GM12878 (cell line): ENCODE measurements at regions not wholly inside any gene's neighbourhood (a gene's known extent, or its start where the extent isn't known, plus 50 kb on each side); places are given as distances from the start of the nearest gene placed in this dataset.

Source experiments
- ATAC-seq: fragments of 200-7000 bp; cut with Tn5 transposase; 3 replicates; pipeline ENCODE4 v1.9.1; 2020; ENCODE audit warnings: mild to moderate bottlenecking, moderate library complexity
- BruUV-seq: library from RNA; stranded (reverse); fragments of 400-500 nt; replicated peaks from 2 replicates; lab custom pipeline; 2021; lab: Mats Ljungman, UMichigan
- CTCF ChIA-PET: fragments of 300-600 bp; sonication (Branson Sonifier 250); formaldehyde crosslinking; extraction: SDS; loops from one replicate; lab custom pipeline; 2021; ENCODE audit warnings: inconsistent platforms; lab: Yijun Ruan, JAX
- POLR2A ChIA-PET: fragments of 350-600 bp; formaldehyde crosslinking; extraction: SDS; loops from one replicate; lab custom pipeline; 2021; ENCODE audit warnings: inconsistent platforms; lab: Charles Lee
- RAD21 ChIA-PET: fragments of 300-600 bp; sonication (Branson Sonifier 250); formaldehyde crosslinking; loops from one replicate; lab custom pipeline; 2023; ENCODE audit warnings: antibody characterized with exemption; ENCODE audit not compliant: unreplicated experiment; lab: Charles Lee
- SMC1A ChIA-PET: fragments of 300-600 bp; sonication (Branson Sonifier 250); formaldehyde crosslinking; loops from one replicate; lab custom pipeline; 2023; ENCODE audit not compliant: unreplicated experiment, uncharacterized antibody; lab: Charles Lee
- DNase-seq: peaks from one replicate; pipeline ENCODE4 v3.0.0-alpha.2; 2011; ENCODE audit warnings: low read depth, low spot score
- FAIRE-seq: peaks from 3 replicates; lab custom pipeline; 2011; peaks lifted over from hg19 to GRCh38; lab: Jason Lieb, UNC
- H2AFZ ChIP-seq: 2 replicates; pipeline ENCODE4 v1.6.0; 2011; ENCODE audit warnings: low read depth, low read length, control low read depth; ENCODE audit not compliant: control insufficient read depth
- H3K27ac ChIP-seq: 2 replicates; pipeline ENCODE4 v1.5.1; 2011; ENCODE audit warnings: control low read depth; ENCODE audit not compliant: control insufficient read depth, insufficient read depth
- H3K27me3 ChIP-seq, 2 experiments: replicated peaks in 1 of 2; 2 replicates each; pipeline versions ENCODE4 v1.6.0 to v1.6.1; 2011; ENCODE audit warnings: low read length in 1 of 2; ENCODE audit not compliant: control insufficient read depth in 2 of 2, insufficient read depth in 2 of 2
- H3K36me3 ChIP-seq, 2 experiments: 2 replicates each; pipeline ENCODE4 v1.5.1; 2011; ENCODE audit warnings: low read length in 1 of 2; ENCODE audit not compliant: control insufficient read depth in 2 of 2, insufficient read depth in 2 of 2
- H3K4me1 ChIP-seq: 2 replicates; pipeline ENCODE4 v1.6.1; 2011; ENCODE audit warnings: mild to moderate bottlenecking, low read length, moderate library complexity, mixed read lengths; ENCODE audit not compliant: control insufficient read depth, insufficient read depth
- H3K4me2 ChIP-seq: 2 replicates; pipeline ENCODE4 v1.6.0; 2011; ENCODE audit warnings: control low read depth; ENCODE audit not compliant: control insufficient read depth, insufficient read depth
- H3K4me3 ChIP-seq: fragments of 200-600 bp; sonication (generic); 2 replicates; pipeline ENCODE4 v1.5.1; 2016
- H3K79me2 ChIP-seq: 2 replicates; pipeline ENCODE4 v1.6.0; 2011; ENCODE audit warnings: low read length; ENCODE audit not compliant: control insufficient read depth, insufficient read depth
- H3K9ac ChIP-seq: 2 replicates; pipeline ENCODE4 v1.8.0; 2011; ENCODE audit warnings: low read length, control low read depth, mixed read lengths; ENCODE audit not compliant: control insufficient read depth, insufficient read depth
- H3K9me3 ChIP-seq: replicated peaks from 3 replicates; pipeline ENCODE4 v1.5.1; 2011; ENCODE audit warnings: mild to moderate bottlenecking, low read length; ENCODE audit not compliant: control insufficient read depth, insufficient read depth
- H4K20me1 ChIP-seq: 2 replicates; pipeline ENCODE4 v1.6.0; 2011; ENCODE audit not compliant: control insufficient read depth, insufficient read depth
- DPF2 ChIP-seq: fragments of 450-650 bp; IDR thresholded peaks from 2 replicates; pipeline ENCODE4 v1.6.1; 2017; ENCODE audit warnings: mild to moderate bottlenecking
- E2F4 ChIP-seq: IDR thresholded peaks from 2 replicates; pipeline ENCODE4 v1.6.1; 2012; ENCODE audit warnings: low read depth, low read length, improper control_type of control experiment
- ESRRA ChIP-seq: IDR thresholded peaks from 2 replicates; pipeline ENCODE4 v1.6.1; 2012; ENCODE audit warnings: mild to moderate bottlenecking, low read length, improper control_type of control experiment
- ETV6 ChIP-seq, 2 experiments: fragments of 450-650 bp in 1 of 2; IDR thresholded peaks in 1 of 2; conservative IDR thresholded peaks in 1 of 2; 2 replicates each; pipeline ENCODE4 v1.6.1; 2014; ENCODE audit warnings: antibody characterized with exemption in 1 of 2, borderline replicate concordance in 1 of 2, low read depth in 1 of 2, mild to moderate bottlenecking in 1 of 2, moderate library complexity in 1 of 2
- HDAC2 ChIP-seq: fragments of 200-600 bp; sonication (generic); IDR thresholded peaks from 2 replicates; pipeline ENCODE4 v1.6.1; 2017
- IRF3 ChIP-seq: fragments of 450-650 bp; IDR thresholded peaks from 2 replicates; pipeline ENCODE4 v1.6.1; 2014; ENCODE audit warnings: mild to moderate bottlenecking
- MYB ChIP-seq: fragments of 150-350 bp; IDR thresholded peaks from 2 replicates; pipeline ENCODE4 v1.6.1; 2014; ENCODE audit warnings: mild to moderate bottlenecking, low read depth, low read length, borderline replicate concordance
- NR2F1 ChIP-seq: fragments of 450-650 bp; conservative IDR thresholded peaks from 2 replicates; pipeline ENCODE4 v1.6.1; 2017; ENCODE audit warnings: mild to moderate bottlenecking
- PML ChIP-seq: IDR thresholded peaks from 2 replicates; pipeline ENCODE4 v1.6.1; 2012; ENCODE audit warnings: low read length, inconsistent platforms
- SIN3A ChIP-seq: IDR thresholded peaks from 2 replicates; pipeline ENCODE4 v1.6.1; 2012; ENCODE audit warnings: low read depth, low read length, improper control_type of control experiment
- SMAD1 ChIP-seq: fragments of 450-650 bp; IDR thresholded peaks from 2 replicates; pipeline ENCODE4 v1.6.1; 2018; ENCODE audit warnings: mild to moderate bottlenecking, low read depth; ENCODE audit not compliant: partially characterized antibody
- SREBF1 ChIP-seq: IDR thresholded peaks from 2 replicates; pipeline ENCODE4 v1.6.1; 2012; ENCODE audit warnings: mild to moderate bottlenecking, low read length
- SREBF2 ChIP-seq: IDR thresholded peaks from 2 replicates; pipeline ENCODE4 v1.6.1; 2012; ENCODE audit warnings: mild to moderate bottlenecking, low read length
- SRF ChIP-seq, 2 experiments: IDR thresholded peaks; 2 replicates each; pipeline ENCODE4 v1.6.1; 2011; ENCODE audit warnings: low read depth in 2 of 2, low read length in 2 of 2, mild to moderate bottlenecking in 1 of 2, moderate library complexity in 1 of 2
- SUZ12 ChIP-seq: fragments of 200-600 bp; sonication (generic); IDR thresholded peaks from one replicate; pipeline ENCODE4 v1.6.1; 2018; ENCODE audit warnings: antibody characterized with exemption, mild to moderate bottlenecking; ENCODE audit not compliant: unreplicated experiment
- USF1 ChIP-seq: IDR thresholded peaks from 2 replicates; pipeline ENCODE4 v1.6.1; 2011; ENCODE audit warnings: borderline replicate concordance, low read depth, mild to moderate bottlenecking, moderate library complexity, mixed read lengths, low read length; ENCODE audit not compliant: insufficient read depth; ENCODE audit errors: extremely low read length
- ZNF24 ChIP-seq: fragments of 450-650 bp; IDR thresholded peaks from 2 replicates; pipeline ENCODE4 v1.6.1; 2017; ENCODE audit warnings: antibody characterized with exemption, mild to moderate bottlenecking
- ZNF274 ChIP-seq: IDR thresholded peaks from one replicate; pipeline ENCODE4 v1.8.0; 2011; ENCODE audit not compliant: insufficient read length, insufficient read depth
- WGBS: methylation state at CpG from one replicate; pipeline ENCODE4 v1.1.6; 2016; ENCODE audit warnings: low lambda C conversion rate; ENCODE audit not compliant: insufficient replicate concordance, insufficient coverage; ENCODE audit errors: missing lambda C conversion rate; 5-methylcytosine and 5-hydroxymethylcytosine counted together
- in situ Hi-C: fragments of 300-500 bp; cut with MboI; formaldehyde crosslinking; loops from 9 replicates; pipeline ENCODE4 v1.14.3; 2018; ENCODE audit warnings: mixed read lengths
- intact Hi-C: fragments of 100-400 bp; cut with micrococcal nuclease; formaldehyde crosslinking; loops from one replicate; pipeline ENCODE4 v1.14.2; 2022; ENCODE audit not compliant: unreplicated experiment

GRCh38 chr10:4279655-4280054 is 494.6 kb upstream of the KLF6 start:
- ChIA-PET SMC1A (no interaction called here), POLR2A (no interaction called here), CTCF (no interaction called here), RAD21 (no interaction called here)
- Histone ChIP-seq H3K4me1 (no peaks in the 10 kb centered on the region), H4K20me1 (no peaks in the 10 kb centered on the region), H3K36me3 (no peaks in the 10 kb centered on the region), H3K9ac (no peak overlapping the region), H3K27me3 (peaks cover 0 to 2% of the 10 kb centered on the region in 2 experiments; a peak in 1 of 4 replicates), H3K4me3 (no peak overlapping the region), H2AFZ (no peak overlapping the region), H3K9me3 (no peaks in the 10 kb centered on the region), H3K27ac (no peak overlapping the region), H3K4me2 (no peak overlapping the region), H3K79me2 (no peaks in the 10 kb centered on the region)
- no peak for ATAC-seq
- DNase-seq = no peak
- no TSS peak for BruUV-seq
- FAIRE-seq = no peak
- intact Hi-C loops (no loop called here), in situ Hi-C loops (no loop called here)
- TF ChIP-seq NR2F1 (no peak), E2F4 (no peak), ESRRA (no peak), ZNF274 (no peak)
- WGBS = 0% methylated on average over 1 of the region's 1 CpG

DNA sequence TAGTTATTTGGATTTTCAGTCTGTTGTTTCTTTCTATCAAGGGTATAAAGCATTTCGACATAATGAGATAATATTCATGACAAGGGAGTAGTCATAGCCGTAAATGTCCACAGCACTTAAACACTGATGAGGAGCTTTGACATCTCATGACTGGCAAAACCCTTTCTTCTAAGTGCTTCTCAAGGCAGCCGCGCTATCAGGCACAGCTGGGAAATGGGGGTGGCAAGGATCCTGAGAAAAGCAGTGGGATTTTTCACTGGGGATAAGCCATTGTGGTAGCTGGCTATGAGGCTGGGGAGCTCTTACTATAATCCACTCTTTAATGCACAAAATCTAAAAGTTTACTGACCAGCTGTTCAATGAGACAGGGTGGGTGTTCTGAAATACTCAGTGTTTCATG is 493.2 kb upstream of the KLF6 start:
- Histone ChIP-seq H3K4me1 (no peaks in the 10 kb centered on the region), H3K27ac (no peak overlapping the region), H3K4me3 (no peak overlapping the region), H3K9ac (no peak overlapping the region), H3K4me2 (no peak overlapping the region), H3K79me2 (no peaks in the 10 kb centered on the region), H4K20me1 (no peaks in the 10 kb centered on the region), H3K36me3 (no peaks in the 10 kb centered on the region), H3K9me3 (no peaks in the 10 kb centered on the region), H3K27me3 (peaks cover 0 to 2% of the 10 kb centered on the region in 2 experiments; a peak in 1 of 4 replicates), H2AFZ (no peak overlapping the region)
- in situ Hi-C loops (no loop called here), intact Hi-C loops (no loop called here)
- DNase-seq = no peak
- ChIA-PET CTCF (no interaction called here), RAD21 (no interaction called here), POLR2A (no interaction called here), SMC1A (no interaction called here)
- no peak for FAIRE-seq
- no peak for ATAC-seq
- no TSS peak for BruUV-seq
- WGBS = 79% methylated on average over 4 of the region's 4 CpGs
- TF ChIP-seq PML (no peak), SREBF2 (no peak), HDAC2 (no peak), SUZ12 (no peak), MYB (no peak), USF1 (no peak), SRF (IDR thresholded peaks at IDR 0.05; ENCODE audit: low read depth in 2 of 2, low read length in 2 of 2) (no peak), IRF3 (no peak), SIN3A (no peak), ETV6 (conservative IDR thresholded peaks at IDR 0.05 in 1 of 2, IDR thresholded peaks at IDR 0.05 in 1 of 2; ENCODE audit: borderline replicate concordance in 1 of 2, low read depth in 1 of 2) (no peak), ZNF24 (no peak), DPF2 (no peak), SMAD1 (no peak), SREBF1 (no peak)
